WTC11 (cell line): ENCODE measurements at regions not wholly inside any gene's neighbourhood (a gene's known extent, or its start where the extent isn't known, plus 50 kb on each side); places are given as distances from the start of the nearest gene placed in this dataset.

Experiments
- CREB1 ChIP-seq: sonication (generic); formaldehyde crosslinking; IDR thresholded peaks from 2 replicates; pipeline ENCODE4 v1.8.0; 2023; ENCODE audit warnings: mild to moderate bottlenecking, missing genetic modification reagents
- CTCF ChIP-seq: fragments of 200-600 bp; IDR thresholded peaks from 2 replicates; pipeline ENCODE4 v1.8.0; 2022; ENCODE audit warnings: antibody characterized with exemption
- FOXP4 ChIP-seq: sonication (generic); formaldehyde crosslinking; IDR thresholded peaks from 2 replicates; pipeline ENCODE4 v1.8.0; 2022; ENCODE audit warnings: mild to moderate bottlenecking, missing genetic modification reagents
- MYBL2 ChIP-seq: sonication (generic); formaldehyde crosslinking; IDR thresholded peaks from 2 replicates; pipeline ENCODE4 v1.8.1; 2023; ENCODE audit warnings: mild to moderate bottlenecking, moderate library complexity, missing genetic modification reagents
- NR1H2 ChIP-seq: sonication (generic); formaldehyde crosslinking; IDR thresholded peaks from 2 replicates; pipeline ENCODE4 v1.9.0; 2021; ENCODE audit warnings: mild to moderate bottlenecking, moderate library complexity, missing genetic modification reagents
- STAT6 ChIP-seq: sonication (generic); formaldehyde crosslinking; conservative IDR thresholded peaks from 2 replicates; pipeline ENCODE4 v1.8.1; 2023; ENCODE audit warnings: mild to moderate bottlenecking, low read depth, missing genetic modification reagents, moderate library complexity
- TEAD4 ChIP-seq: sonication (generic); formaldehyde crosslinking; IDR thresholded peaks from 2 replicates; pipeline ENCODE4 v1.8.0; 2022; ENCODE audit warnings: mild to moderate bottlenecking, missing genetic modification reagents

GRCh38 chr4:178799204-178799603 lies 1357.0 kb upstream of the AGA start:
- TF ChIP-seq STAT6 (CRISPR knock-in tag) (no peak), FOXP4 (no peak), TEAD4 (no peak), CTCF (no peak), NR1H2 (CRISPR knock-in tag) (no peak), CREB1 (CRISPR knock-in tag) (no peak), MYBL2 (CRISPR knock-in tag) (no peak)
